ENCODE measurements at regions not wholly inside any gene's neighbourhood (a gene's known extent, or its start where the extent isn't known, plus 50 kb on each side); places are given as distances from the start of the nearest gene placed in this dataset.

- Histone ChIP-seq H3K4me3 (ENCODE audit: low read depth, low read length, poor library complexity, severe bottlenecking) (no peak overlapping the region), H3K27me3 (ENCODE audit: insufficient read depth, low read length) (no peaks in the 10 kb centered on the region), H3K27ac (ENCODE audit: low read depth, low read length, poor library complexity, severe bottlenecking) (no peak overlapping the region), H3K79me2 (ENCODE audit: insufficient read depth, low read length) (no peaks in the 10 kb centered on the region), H2AFZ (ENCODE audit: low read length) (no peak overlapping the region), H3K9me2 (ENCODE audit: low read depth, low read length) (no peaks in the 10 kb centered on the region), H3K9me3 (ENCODE audit: low read length) (no peaks in the 10 kb centered on the region), H3F3A (ENCODE audit: insufficient read depth, low read length) (no peaks in the 10 kb centered on the region), H3K4me1 (ENCODE audit: insufficient read depth, low read length, severe bottlenecking) (no peaks in the 10 kb centered on the region), H4K20me1 (ENCODE audit: insufficient read depth, low read length) (no peaks in the 10 kb centered on the region), H3K4me2 (ENCODE audit: low read length) (no peak overlapping the region), H3K36me3 (ENCODE audit: insufficient read depth, low read length) (no peaks in the 10 kb centered on the region), H3K9ac (ENCODE audit: low read length) (no peak overlapping the region)
- TF ChIP-seq, protein P1, sequence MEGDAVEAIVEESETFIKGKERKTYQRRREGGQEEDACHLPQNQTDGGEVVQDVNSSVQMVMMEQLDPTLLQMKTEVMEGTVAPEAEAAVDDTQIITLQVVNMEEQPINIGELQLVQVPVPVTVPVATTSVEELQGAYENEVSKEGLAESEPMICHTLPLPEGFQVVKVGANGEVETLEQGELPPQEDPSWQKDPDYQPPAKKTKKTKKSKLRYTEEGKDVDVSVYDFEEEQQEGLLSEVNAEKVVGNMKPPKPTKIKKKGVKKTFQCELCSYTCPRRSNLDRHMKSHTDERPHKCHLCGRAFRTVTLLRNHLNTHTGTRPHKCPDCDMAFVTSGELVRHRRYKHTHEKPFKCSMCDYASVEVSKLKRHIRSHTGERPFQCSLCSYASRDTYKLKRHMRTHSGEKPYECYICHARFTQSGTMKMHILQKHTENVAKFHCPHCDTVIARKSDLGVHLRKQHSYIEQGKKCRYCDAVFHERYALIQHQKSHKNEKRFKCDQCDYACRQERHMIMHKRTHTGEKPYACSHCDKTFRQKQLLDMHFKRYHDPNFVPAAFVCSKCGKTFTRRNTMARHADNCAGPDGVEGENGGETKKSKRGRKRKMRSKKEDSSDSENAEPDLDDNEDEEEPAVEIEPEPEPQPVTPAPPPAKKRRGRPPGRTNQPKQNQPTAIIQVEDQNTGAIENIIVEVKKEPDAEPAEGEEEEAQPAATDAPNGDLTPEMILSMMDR (IDR thresholded peaks at IDR 0.05; ENCODE audit: low read length) = no peak
- no peak for TF ChIP-seq EZH2 (IDR thresholded peaks at IDR 0.05; ENCODE audit: borderline replicate concordance, low read length)
These were observed 229.4 kb downstream of the SI start for GRCh38 chr3:164848923-164849322.

- no peaks in the 10 kb centered on the region for H3K27me3 ChIP-seq (ENCODE audit: insufficient read depth, low read length)
- no peaks in the 10 kb centered on the region for H3F3A ChIP-seq (ENCODE audit: insufficient read depth, low read length)
- TF ChIP-seq EZH2 (IDR thresholded peaks at IDR 0.05; ENCODE audit: borderline replicate concordance, low read length) = no peak
- TF ChIP-seq, protein P1 (IDR thresholded peaks at IDR 0.05; ENCODE audit: low read length) = no peak
- no peaks in the 10 kb centered on the region for H3K36me3 ChIP-seq (ENCODE audit: insufficient read depth, low read length)
- H4K20me1 ChIP-seq (ENCODE audit: insufficient read depth, low read length) = no peaks in the 10 kb centered on the region
- no peak overlapping the region for H3K9ac ChIP-seq (ENCODE audit: low read length)
- no peaks in the 10 kb centered on the region for H3K9me2 ChIP-seq (ENCODE audit: low read depth, low read length)
- no peaks in the 10 kb centered on the region for H3K9me3 ChIP-seq (ENCODE audit: low read length)
- H2AFZ ChIP-seq (ENCODE audit: low read length) = no peak overlapping the region
- no peaks in the 10 kb centered on the region for H3K4me1 ChIP-seq (ENCODE audit: insufficient read depth, low read length, severe bottlenecking)
- H3K79me2 ChIP-seq (ENCODE audit: insufficient read depth, low read length) = no peaks in the 10 kb centered on the region
- H3K4me2 ChIP-seq (ENCODE audit: low read length) = no peak overlapping the region
- H3K4me3 ChIP-seq (ENCODE audit: low read depth, low read length, poor library complexity, severe bottlenecking) = no peak overlapping the region
- no peak overlapping the region for H3K27ac ChIP-seq (ENCODE audit: low read depth, low read length, poor library complexity, severe bottlenecking)
These were observed 232.6 kb downstream of the SI start for GRCh38 chr3:164845739-164846138.

DNA sequence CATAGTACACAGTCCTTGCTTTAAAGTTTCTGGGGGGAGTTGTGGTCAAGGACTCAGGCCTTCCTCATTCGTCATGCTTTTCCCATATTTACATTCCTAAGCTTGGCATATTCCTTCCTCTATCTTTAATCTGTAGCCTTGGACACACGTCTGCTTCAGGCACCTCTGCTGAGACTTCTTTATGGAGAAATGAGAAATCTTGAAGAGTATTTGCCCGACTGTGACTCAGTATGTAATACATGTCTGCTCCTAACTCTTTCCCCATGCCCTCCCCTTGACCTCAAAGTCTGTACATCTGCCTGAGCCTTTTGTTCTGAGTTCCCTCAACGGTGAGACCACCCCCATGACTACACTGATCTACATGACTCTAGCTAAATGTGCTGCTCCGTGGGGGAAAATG, 246.1 kb downstream of the SI start:
- Histone ChIP-seq H3K9me3 (ENCODE audit: low read length) (no peaks in the 10 kb centered on the region), H3K4me1 (ENCODE audit: insufficient read depth, low read length, severe bottlenecking) (no peaks in the 10 kb centered on the region), H3K9me2 (ENCODE audit: low read depth, low read length) (no peaks in the 10 kb centered on the region), H3K4me3 (ENCODE audit: low read depth, low read length, poor library complexity, severe bottlenecking) (no peak overlapping the region), H3K27ac (ENCODE audit: low read depth, low read length, poor library complexity, severe bottlenecking) (no peak overlapping the region), H3K36me3 (ENCODE audit: insufficient read depth, low read length) (no peaks in the 10 kb centered on the region), H4K20me1 (ENCODE audit: insufficient read depth, low read length) (no peaks in the 10 kb centered on the region), H3K9ac (ENCODE audit: low read length) (no peak overlapping the region), H2AFZ (ENCODE audit: low read length) (no peak overlapping the region), H3K79me2 (ENCODE audit: insufficient read depth, low read length) (no peaks in the 10 kb centered on the region), H3K27me3 (ENCODE audit: insufficient read depth, low read length) (no peaks in the 10 kb centered on the region), H3F3A (ENCODE audit: insufficient read depth, low read length) (no peaks in the 10 kb centered on the region), H3K4me2 (ENCODE audit: low read length) (no peak overlapping the region)
- TF ChIP-seq EZH2 (IDR thresholded peaks at IDR 0.05; ENCODE audit: borderline replicate concordance, low read length) = no peak
- TF ChIP-seq, protein P1 (IDR thresholded peaks at IDR 0.05; ENCODE audit: low read length) = no peak
